ENCODE measurements at regions not wholly inside any gene's neighbourhood (a gene's known extent, or its start where the extent isn't known, plus 50 kb on each side); places are given as distances from the start of the nearest gene placed in this dataset.

- no peak for TF ChIP-seq EZH2 (IDR thresholded peaks at IDR 0.05; ENCODE audit: borderline replicate concordance, low read depth, low read length, severe bottlenecking)
- TF ChIP-seq, protein P1, sequence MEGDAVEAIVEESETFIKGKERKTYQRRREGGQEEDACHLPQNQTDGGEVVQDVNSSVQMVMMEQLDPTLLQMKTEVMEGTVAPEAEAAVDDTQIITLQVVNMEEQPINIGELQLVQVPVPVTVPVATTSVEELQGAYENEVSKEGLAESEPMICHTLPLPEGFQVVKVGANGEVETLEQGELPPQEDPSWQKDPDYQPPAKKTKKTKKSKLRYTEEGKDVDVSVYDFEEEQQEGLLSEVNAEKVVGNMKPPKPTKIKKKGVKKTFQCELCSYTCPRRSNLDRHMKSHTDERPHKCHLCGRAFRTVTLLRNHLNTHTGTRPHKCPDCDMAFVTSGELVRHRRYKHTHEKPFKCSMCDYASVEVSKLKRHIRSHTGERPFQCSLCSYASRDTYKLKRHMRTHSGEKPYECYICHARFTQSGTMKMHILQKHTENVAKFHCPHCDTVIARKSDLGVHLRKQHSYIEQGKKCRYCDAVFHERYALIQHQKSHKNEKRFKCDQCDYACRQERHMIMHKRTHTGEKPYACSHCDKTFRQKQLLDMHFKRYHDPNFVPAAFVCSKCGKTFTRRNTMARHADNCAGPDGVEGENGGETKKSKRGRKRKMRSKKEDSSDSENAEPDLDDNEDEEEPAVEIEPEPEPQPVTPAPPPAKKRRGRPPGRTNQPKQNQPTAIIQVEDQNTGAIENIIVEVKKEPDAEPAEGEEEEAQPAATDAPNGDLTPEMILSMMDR (IDR thresholded peaks at IDR 0.05; ENCODE audit: borderline replicate concordance, extremely low read depth, low read length, poor library complexity, severe bottlenecking) = no peak
- Histone ChIP-seq H3K27ac (ENCODE audit: low read length) (no peak overlapping the region), H3K36me3 (ENCODE audit: insufficient read depth, low read length) (no peaks in the 10 kb centered on the region), H3K4me1 (ENCODE audit: insufficient read depth, low read length) (no peaks in the 10 kb centered on the region), H3K4me3 (ENCODE audit: low read depth in 1 of 2, low read length in 2 of 2) (no peak overlapping the region), H3K4me2 (ENCODE audit: insufficient read depth, low read length) (no peak overlapping the region), H3K9me3 (ENCODE audit: insufficient read depth, low read length, severe bottlenecking) (no peaks in the 10 kb centered on the region), H3K27me3 (ENCODE audit: insufficient read depth, low read length, poor library complexity) (peaks cover 14% of the 10 kb centered on the region), H4K20me1 (ENCODE audit: insufficient read depth, low read length) (no peaks in the 10 kb centered on the region), H2AFZ (ENCODE audit: low read depth, low read length) (no peak overlapping the region), H3K9ac (ENCODE audit: low read depth, low read length) (no peak overlapping the region), H3K79me2 (ENCODE audit: insufficient read depth, low read length) (no peaks in the 10 kb centered on the region)
- DNase-seq (no peak), ATAC-seq (ENCODE audit: insufficient read depth, low read depth) (peak; percentile 44; the same call in 1 of the 3 replicates)
Observed at GRCh38 chr2:216949700-216950413, 90.0 kb upstream of the TNP1 start.

DNA sequence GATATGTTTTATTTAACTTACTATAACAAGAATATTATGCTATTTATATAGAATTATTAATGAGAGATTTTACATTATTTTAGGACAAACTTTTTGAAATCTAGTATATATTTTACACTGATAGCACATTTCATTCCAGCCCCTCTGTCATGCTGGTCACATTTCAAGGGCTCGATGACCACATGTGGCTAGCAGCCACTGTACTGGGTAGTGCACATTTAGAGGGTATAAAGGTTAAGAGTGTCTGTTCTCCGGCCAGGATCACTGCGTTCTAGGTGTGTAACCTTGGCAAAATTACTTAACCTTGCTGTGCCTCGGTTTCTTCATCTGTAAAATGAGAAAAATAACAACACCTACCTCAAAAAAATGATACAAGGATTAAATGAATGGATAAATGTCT, 87.2 kb upstream of the TNP1 start:
- H2AFZ ChIP-seq (ENCODE audit: low read depth, low read length) = no peak overlapping the region
- no peak overlapping the region for H3K27ac ChIP-seq (ENCODE audit: low read length)
- no peaks in the 10 kb centered on the region for H3K9me3 ChIP-seq (ENCODE audit: insufficient read depth, low read length, severe bottlenecking)
- ATAC-seq (ENCODE audit: insufficient read depth, low read depth) (no peak), DNase-seq (no peak)
- H3K4me3 ChIP-seq (ENCODE audit: low read depth in 1 of 2, low read length in 2 of 2) = no peak overlapping the region
- no peak overlapping the region for H3K9ac ChIP-seq (ENCODE audit: low read depth, low read length)
- H3K79me2 ChIP-seq (ENCODE audit: insufficient read depth, low read length) = no peaks in the 10 kb centered on the region
- no peak for TF ChIP-seq EZH2 (IDR thresholded peaks at IDR 0.05; ENCODE audit: borderline replicate concordance, low read depth, low read length, severe bottlenecking)
- TF ChIP-seq, protein P1 (IDR thresholded peaks at IDR 0.05; ENCODE audit: borderline replicate concordance, extremely low read depth, low read length, poor library complexity, severe bottlenecking) = no peak
- H4K20me1 ChIP-seq (ENCODE audit: insufficient read depth, low read length) = no peaks in the 10 kb centered on the region
- no peaks in the 10 kb centered on the region for H3K36me3 ChIP-seq (ENCODE audit: insufficient read depth, low read length)
- H3K27me3 ChIP-seq (ENCODE audit: insufficient read depth, low read length, poor library complexity) = peaks cover 14% of the 10 kb centered on the region
- no peak overlapping the region for H3K4me2 ChIP-seq (ENCODE audit: insufficient read depth, low read length)
- H3K4me1 ChIP-seq (ENCODE audit: insufficient read depth, low read length) = no peaks in the 10 kb centered on the region

DNA sequence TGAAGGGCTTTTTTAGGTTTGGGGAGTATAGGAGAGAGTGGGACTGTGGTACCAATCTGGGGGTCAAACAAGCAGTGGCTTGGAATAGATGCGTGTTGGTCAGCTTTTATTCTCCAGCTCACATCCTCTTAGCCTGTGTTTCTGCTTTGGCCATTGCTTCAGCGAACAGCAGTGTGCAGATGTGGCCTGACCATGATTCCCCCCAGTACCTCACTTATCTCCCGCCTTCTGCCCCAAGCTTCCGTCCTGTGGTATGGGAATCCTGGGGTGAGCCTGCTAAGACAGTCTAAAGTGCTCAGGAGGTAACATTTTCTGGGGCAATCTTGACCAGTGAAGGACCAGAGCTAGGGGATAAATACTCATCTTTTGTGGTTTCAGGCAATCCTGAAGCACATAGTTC, 84.9 kb upstream of the TNP1 start:
- H2AFZ ChIP-seq (ENCODE audit: low read depth, low read length) = no peak overlapping the region
- H3K4me2 ChIP-seq (ENCODE audit: insufficient read depth, low read length) = no peak overlapping the region
- H3K79me2 ChIP-seq (ENCODE audit: insufficient read depth, low read length) = no peaks in the 10 kb centered on the region
- no peaks in the 10 kb centered on the region for H3K36me3 ChIP-seq (ENCODE audit: insufficient read depth, low read length)
- no peaks in the 10 kb centered on the region for H3K4me1 ChIP-seq (ENCODE audit: insufficient read depth, low read length)
- H3K9ac ChIP-seq (ENCODE audit: low read depth, low read length) = no peak overlapping the region
- no peaks in the 10 kb centered on the region for H4K20me1 ChIP-seq (ENCODE audit: insufficient read depth, low read length)
- DNase-seq (no peak), ATAC-seq (ENCODE audit: insufficient read depth, low read depth) (no peak)
- no peak overlapping the region for H3K4me3 ChIP-seq (ENCODE audit: low read depth in 1 of 2, low read length in 2 of 2)
- TF ChIP-seq EZH2 (IDR thresholded peaks at IDR 0.05; ENCODE audit: borderline replicate concordance, low read depth, low read length, severe bottlenecking) = no peak
- TF ChIP-seq, protein P1 (IDR thresholded peaks at IDR 0.05; ENCODE audit: borderline replicate concordance, extremely low read depth, low read length, poor library complexity, severe bottlenecking) = no peak
- peaks cover 4% of the 10 kb centered on the region for H3K27me3 ChIP-seq (ENCODE audit: insufficient read depth, low read length, poor library complexity)
- no peaks in the 10 kb centered on the region for H3K9me3 ChIP-seq (ENCODE audit: insufficient read depth, low read length, severe bottlenecking)
- no peak overlapping the region for H3K27ac ChIP-seq (ENCODE audit: low read length)
